ENCODE measurements at regions not wholly inside any gene's neighbourhood (a gene's known extent, or its start where the extent isn't known, plus 50 kb on each side); places are given as distances from the start of the nearest gene placed in this dataset.

DNA sequence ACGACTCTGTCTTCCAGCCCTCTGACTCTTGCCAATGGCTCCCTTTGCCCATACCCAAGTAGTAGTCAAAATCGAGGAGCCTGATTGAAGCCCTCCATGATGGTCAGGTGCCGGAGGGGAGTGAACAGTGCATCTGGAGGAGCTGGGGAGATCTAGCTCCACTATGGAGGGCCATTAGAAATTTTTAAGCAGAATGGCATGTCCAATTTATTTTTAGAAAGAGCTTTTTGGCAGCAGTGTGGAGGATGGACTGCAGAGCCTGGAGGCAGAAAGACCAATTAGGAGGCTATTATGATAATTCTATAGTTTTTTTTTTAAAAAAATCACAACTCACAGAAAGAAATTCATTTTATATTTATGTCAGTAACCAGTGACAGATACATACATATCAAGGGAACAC, 92.7 kb upstream of the SLC7A1 start:
- Mint-ChIP-seq H3K4me1 (no peaks in the 10 kb centered on the region), H3K27me3 (peaks cover 38% of the 10 kb centered on the region), H3K9me3 (no peaks in the 10 kb centered on the region), H3K27ac (ENCODE audit: low read depth) (no peak overlapping the region), H3K4me3 (no peak overlapping the region), H3K36me3 (ENCODE audit: insufficient read depth) (no peaks in the 10 kb centered on the region)
- DNase-seq (ENCODE audit: low spot score in 2 of 2) (no peak), ATAC-seq (replicated peaks; ENCODE audit: extremely low read depth, poor library complexity, severe bottlenecking) (no peak)

- H3K36me3 Mint-ChIP-seq (ENCODE audit: insufficient read depth): no peaks in the 10 kb centered on the region
- no peak overlapping the region for H3K4me3 Mint-ChIP-seq
- DNase-seq (ENCODE audit: low spot score in 2 of 2) (no peak), ATAC-seq (replicated peaks; ENCODE audit: extremely low read depth, poor library complexity, severe bottlenecking) (no peak)
- no peaks in the 10 kb centered on the region for H3K9me3 Mint-ChIP-seq
- H3K27me3 Mint-ChIP-seq: peaks cover 56% of the 10 kb centered on the region
- H3K27ac Mint-ChIP-seq (ENCODE audit: low read depth): no peak overlapping the region
- no peaks in the 10 kb centered on the region for H3K4me1 Mint-ChIP-seq
Observed at GRCh38 chr13:29684441-29684840, 89.0 kb upstream of the SLC7A1 start.

GRCh38 chr13:29683041-29683440, 87.6 kb upstream of the SLC7A1 start:
- H3K9me3 Mint-ChIP-seq: no peaks in the 10 kb centered on the region

GRCh38 chr13:29681864-29682263, 86.4 kb upstream of the SLC7A1 start:
- no peak overlapping the region for H3K4me3 Mint-ChIP-seq
- DNase-seq (ENCODE audit: low spot score in 2 of 2) (no peak), ATAC-seq (replicated peaks; ENCODE audit: extremely low read depth, poor library complexity, severe bottlenecking) (no peak)
- H3K4me1 Mint-ChIP-seq: no peaks in the 10 kb centered on the region
- H3K27ac Mint-ChIP-seq (ENCODE audit: low read depth): no peak overlapping the region
- H3K27me3 Mint-ChIP-seq: peaks cover 54% of the 10 kb centered on the region
- H3K9me3 Mint-ChIP-seq: no peaks in the 10 kb centered on the region
- H3K36me3 Mint-ChIP-seq (ENCODE audit: insufficient read depth): peaks cover 1% of the 10 kb centered on the region

More at GRCh38 chr13:29683041-29683440, 87.6 kb upstream of the SLC7A1 start:
- DNase-seq (ENCODE audit: low spot score in 2 of 2): no peak
- no peak overlapping the region for H3K27ac Mint-ChIP-seq (ENCODE audit: low read depth)
- no peak for ATAC-seq (replicated peaks; ENCODE audit: extremely low read depth, poor library complexity, severe bottlenecking)
- H3K4me3 Mint-ChIP-seq: no peak overlapping the region
- peaks cover 58% of the 10 kb centered on the region for H3K27me3 Mint-ChIP-seq
- H3K4me1 Mint-ChIP-seq: no peaks in the 10 kb centered on the region
- H3K36me3 Mint-ChIP-seq (ENCODE audit: insufficient read depth): no peaks in the 10 kb centered on the region

DNA sequence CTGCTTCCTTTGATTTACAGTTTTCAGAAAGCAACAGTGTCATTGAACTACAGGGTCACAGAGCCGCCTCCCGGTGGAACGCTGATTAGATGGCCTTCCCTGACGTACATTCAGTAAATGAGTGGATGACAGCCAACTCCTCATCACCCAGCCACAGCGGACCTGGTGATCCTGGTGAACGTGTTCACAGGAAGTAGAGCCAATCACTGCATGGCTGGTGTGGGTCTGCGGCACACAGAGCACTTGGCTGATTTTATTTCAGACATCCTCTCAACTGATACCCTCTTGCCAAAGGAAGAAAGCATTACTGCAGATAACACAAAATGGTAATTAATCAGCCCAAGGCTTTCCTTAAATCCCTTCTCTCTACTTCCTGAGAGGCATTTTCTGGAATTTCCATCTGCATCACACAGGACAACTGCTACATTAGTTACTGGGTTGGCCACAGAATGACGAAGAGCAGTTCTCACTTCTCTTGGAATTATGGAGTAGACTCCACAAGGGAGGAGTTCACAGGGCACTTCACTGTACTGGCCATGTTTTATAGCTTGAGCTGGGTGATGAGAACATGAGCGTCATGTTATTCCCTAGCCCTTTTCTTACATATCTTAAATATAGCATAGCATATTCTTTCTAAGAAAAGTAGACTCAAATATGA, 84.0 kb upstream of the SLC7A1 start:
- no peak overlapping the region for H3K27ac Mint-ChIP-seq (ENCODE audit: low read depth)

GRCh38 chr13:29677627-29678026, 82.1 kb upstream of the SLC7A1 start:
- DNase-seq (ENCODE audit: low spot score in 2 of 2) (no peak), ATAC-seq (replicated peaks; ENCODE audit: extremely low read depth, poor library complexity, severe bottlenecking) (no peak)
- Mint-ChIP-seq H3K27ac (ENCODE audit: low read depth) (no peak overlapping the region), H3K4me1 (no peaks in the 10 kb centered on the region), H3K4me3 (no peak overlapping the region), H3K27me3 (peaks cover 73% of the 10 kb centered on the region), H3K9me3 (no peaks in the 10 kb centered on the region), H3K36me3 (ENCODE audit: insufficient read depth) (peaks cover 4% of the 10 kb centered on the region)

More for the DNA sequence above, 84.0 kb upstream of the SLC7A1 start:
- no peak for ATAC-seq (replicated peaks; ENCODE audit: extremely low read depth, poor library complexity, severe bottlenecking)
- no peaks in the 10 kb centered on the region for H3K9me3 Mint-ChIP-seq
- H3K36me3 Mint-ChIP-seq (ENCODE audit: insufficient read depth): peaks cover 1% of the 10 kb centered on the region
- no peaks in the 10 kb centered on the region for H3K4me1 Mint-ChIP-seq
- no peak overlapping the region for H3K4me3 Mint-ChIP-seq
- DNase-seq (ENCODE audit: low spot score in 2 of 2): no peak
- peaks cover 60% of the 10 kb centered on the region for H3K27me3 Mint-ChIP-seq

DNA sequence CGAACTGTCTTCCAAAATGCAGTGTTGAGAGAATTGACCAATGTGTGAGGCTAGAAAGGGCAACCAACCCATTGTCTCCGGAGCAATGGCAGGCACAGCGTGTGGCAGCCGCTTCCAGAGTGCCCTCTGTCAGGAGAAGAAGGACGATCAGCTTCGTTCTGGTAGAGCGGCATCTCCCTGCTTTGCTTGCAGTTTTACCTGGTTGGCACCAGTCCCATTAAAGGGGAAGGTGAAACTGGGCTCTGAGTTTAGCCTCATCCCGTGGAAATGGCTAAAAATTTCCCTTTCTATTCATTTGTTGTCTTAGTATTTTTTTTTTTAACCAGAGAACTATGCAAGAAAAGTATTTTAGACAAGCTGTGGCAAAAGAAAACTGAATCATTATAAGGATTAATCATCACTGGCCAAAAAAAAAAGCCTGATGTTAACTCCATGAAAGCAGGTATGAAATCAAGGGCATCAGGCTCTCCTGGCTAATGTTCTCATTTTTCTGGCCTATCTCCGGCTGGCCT, 81.5 kb upstream of the SLC7A1 start:
- ATAC-seq (replicated peaks; ENCODE audit: extremely low read depth, poor library complexity, severe bottlenecking): no peak
- H3K4me3 Mint-ChIP-seq: no peak overlapping the region
- H3K9me3 Mint-ChIP-seq: no peaks in the 10 kb centered on the region
- no peaks in the 10 kb centered on the region for H3K4me1 Mint-ChIP-seq
- no peak overlapping the region for H3K27ac Mint-ChIP-seq (ENCODE audit: low read depth)
- H3K27me3 Mint-ChIP-seq: peaks cover 69% of the 10 kb centered on the region
- H3K36me3 Mint-ChIP-seq (ENCODE audit: insufficient read depth): peaks cover 4% of the 10 kb centered on the region
- no peak for DNase-seq (ENCODE audit: low spot score in 2 of 2)

- Mint-ChIP-seq H3K4me1 (no peaks in the 10 kb centered on the region), H3K4me3 (no peak overlapping the region), H3K36me3 (ENCODE audit: insufficient read depth) (peaks cover 4% of the 10 kb centered on the region), H3K27ac (ENCODE audit: low read depth) (no peak overlapping the region), H3K9me3 (no peaks in the 10 kb centered on the region), H3K27me3 (peaks cover 64% of the 10 kb centered on the region)
- ATAC-seq (replicated peaks; ENCODE audit: extremely low read depth, poor library complexity, severe bottlenecking) (no peak), DNase-seq (ENCODE audit: low spot score in 2 of 2) (no peak)
Observed at GRCh38 chr13:29676535-29676934, 81.0 kb upstream of the SLC7A1 start.

DNA sequence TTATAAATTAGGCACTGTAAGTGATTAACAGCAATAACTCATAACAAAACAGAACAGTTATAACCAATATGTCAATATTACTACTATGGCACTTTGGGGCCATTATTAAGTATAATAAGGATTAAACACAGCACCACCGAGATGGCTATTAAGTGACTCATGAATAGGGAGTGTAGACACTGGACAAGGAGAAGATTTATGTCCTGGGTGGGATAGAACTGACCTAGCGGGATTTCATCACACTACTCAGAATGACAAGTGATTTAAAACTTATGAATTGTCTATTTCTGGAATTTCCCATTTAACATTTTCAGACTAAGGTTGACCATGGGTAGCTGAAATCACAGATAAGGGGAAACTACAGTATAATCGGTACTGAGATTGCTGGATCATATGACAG, 79.0 kb upstream of the SLC7A1 start:
- no peak for DNase-seq (ENCODE audit: low spot score in 2 of 2)
- peaks cover 4% of the 10 kb centered on the region for H3K36me3 Mint-ChIP-seq (ENCODE audit: insufficient read depth)
- no peak for ATAC-seq (replicated peaks; ENCODE audit: extremely low read depth, poor library complexity, severe bottlenecking)
- H3K4me1 Mint-ChIP-seq: no peaks in the 10 kb centered on the region
- no peaks in the 10 kb centered on the region for H3K9me3 Mint-ChIP-seq
- no peak overlapping the region for H3K27ac Mint-ChIP-seq (ENCODE audit: low read depth)
- H3K27me3 Mint-ChIP-seq: peaks cover 44% of the 10 kb centered on the region
- H3K4me3 Mint-ChIP-seq: no peak overlapping the region

- Mint-ChIP-seq H3K27me3 (peaks cover 77% of the 10 kb centered on the region), H3K4me1 (no peaks in the 10 kb centered on the region), H3K9me3 (peaks cover 11% of the 10 kb centered on the region), H3K27ac (ENCODE audit: low read depth) (no peak overlapping the region), H3K4me3 (no peak overlapping the region), H3K36me3 (ENCODE audit: insufficient read depth) (no peaks in the 10 kb centered on the region)
- ATAC-seq (replicated peaks; ENCODE audit: extremely low read depth, poor library complexity, severe bottlenecking): no peak
- no peak for DNase-seq (ENCODE audit: low spot score in 2 of 2)
Observed at GRCh38 chr13:29664591-29664990, 69.1 kb upstream of the SLC7A1 start.

DNA sequence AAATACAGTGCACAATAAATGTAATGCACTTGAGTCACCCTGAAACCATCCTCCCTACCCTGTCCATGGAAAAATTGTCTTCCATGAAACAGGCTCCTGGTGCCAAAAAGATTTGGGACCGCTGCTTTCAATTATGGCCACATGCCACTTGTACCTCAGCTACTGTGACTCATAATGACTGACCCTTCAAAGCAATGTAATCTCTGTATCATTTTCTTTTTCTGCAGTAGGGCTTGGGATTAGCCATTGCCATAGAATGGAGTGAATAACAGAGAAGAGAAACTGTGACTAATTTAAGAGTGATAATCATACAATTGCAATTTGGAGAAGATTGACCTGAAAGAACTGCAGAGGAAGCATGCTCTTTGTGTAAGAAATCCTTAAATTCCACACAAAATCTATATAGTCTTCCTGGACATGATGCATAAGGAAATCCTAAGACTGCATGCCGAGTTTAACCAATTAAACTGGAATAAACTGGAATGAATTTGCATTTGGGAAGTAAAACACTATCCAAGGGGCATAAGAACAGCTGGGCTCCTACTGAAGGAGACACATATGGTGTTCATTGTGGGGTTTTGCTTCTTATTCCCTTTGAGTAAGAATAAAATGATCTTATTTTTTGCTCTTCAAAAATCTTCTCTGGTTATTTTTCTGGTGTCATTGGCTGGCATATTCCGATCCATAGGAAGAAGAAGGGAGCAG, 59.5 kb upstream of the SLC7A1 start:
- Mint-ChIP-seq H3K4me1 (no peaks in the 10 kb centered on the region), H3K27ac (ENCODE audit: low read depth) (no peak overlapping the region), H3K36me3 (ENCODE audit: insufficient read depth) (no peaks in the 10 kb centered on the region), H3K9me3 (peaks cover 9% of the 10 kb centered on the region), H3K27me3 (peaks cover 45% of the 10 kb centered on the region), H3K4me3 (no peak overlapping the region)
- ATAC-seq (replicated peaks; ENCODE audit: extremely low read depth, poor library complexity, severe bottlenecking) (no peak), DNase-seq (ENCODE audit: low spot score in 2 of 2) (no peak)

GRCh38 chr13:29654384-29654783, 58.9 kb upstream of the SLC7A1 start:
- ATAC-seq (replicated peaks; ENCODE audit: extremely low read depth, poor library complexity, severe bottlenecking) (no peak), DNase-seq (ENCODE audit: low spot score in 2 of 2) (no peak)
- Mint-ChIP-seq H3K27me3 (peaks cover 39% of the 10 kb centered on the region), H3K9me3 (peaks cover 3% of the 10 kb centered on the region), H3K27ac (ENCODE audit: low read depth) (no peak overlapping the region), H3K4me1 (no peaks in the 10 kb centered on the region), H3K36me3 (ENCODE audit: insufficient read depth) (no peaks in the 10 kb centered on the region), H3K4me3 (no peak overlapping the region)

DNA sequence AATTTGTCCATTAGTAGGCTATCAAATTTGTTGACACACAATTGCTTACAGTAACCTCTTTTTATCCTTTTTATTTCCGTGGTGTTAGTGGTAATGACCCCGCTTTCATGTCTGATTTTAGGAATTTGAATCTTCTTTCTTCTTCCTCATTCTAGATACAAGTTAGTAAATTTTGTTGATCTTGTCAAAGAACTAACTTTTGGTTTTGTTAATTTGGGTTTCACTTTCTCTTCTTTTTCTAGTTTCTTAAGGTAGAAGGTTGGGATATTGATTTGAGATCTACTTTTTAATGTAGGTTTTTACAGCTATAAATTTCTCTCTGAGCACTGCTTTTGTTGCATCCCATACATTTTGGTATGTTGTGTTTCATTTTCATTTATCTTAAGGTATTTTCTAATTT, 53.3 kb upstream of the SLC7A1 start:
- Mint-ChIP-seq H3K4me3 (no peak overlapping the region), H3K27ac (ENCODE audit: low read depth) (peak overlapping the region; percentile 29), H3K4me1 (peaks cover 6% of the 10 kb centered on the region), H3K9me3 (no peaks in the 10 kb centered on the region), H3K27me3 (no peaks in the 10 kb centered on the region), H3K36me3 (ENCODE audit: insufficient read depth) (no peaks in the 10 kb centered on the region)
- ATAC-seq (replicated peaks; ENCODE audit: extremely low read depth, poor library complexity, severe bottlenecking): no peak
- DNase-seq (ENCODE audit: low spot score in 2 of 2): no peak

Data from central memory CD8-positive, alpha-beta T cell (primary cell).